Erythroblast (primary cell): ENCODE measurements at regions not wholly inside any gene's neighbourhood (a gene's known extent, or its start where the extent isn't known, plus 50 kb on each side); places are given as distances from the start of the nearest gene placed in this dataset.

ENCODE experiments used
- GATA1 ChIP-seq: IDR thresholded peaks from 2 replicates; pipeline ENCODE4 v1.6.1; 2011; ENCODE audit warnings: low read depth, mild to moderate bottlenecking, control low read depth, low read length, moderate library complexity
- POLR2A ChIP-seq: IDR thresholded peaks from 2 replicates; pipeline ENCODE4 v1.6.1; 2011; ENCODE audit warnings: mild to moderate bottlenecking, low read length

GRCh38 chr19:20478936-20479335 lies 86.6 kb downstream of the ZNF737 start:
- TF ChIP-seq POLR2A (no peak), GATA1 (no peak)
